Osteocyte (in vitro differentiated cells): ENCODE measurements at regions not wholly inside any gene's neighbourhood (a gene's known extent, or its start where the extent isn't known, plus 50 kb on each side); places are given as distances from the start of the nearest gene placed in this dataset.

Experiments
- DNase-seq: peaks from one replicate; pipeline ENCODE4 v3.0.0; 2021; ENCODE audit warnings: mixed read lengths; ENCODE audit not compliant: unreplicated experiment; ENCODE audit errors: extremely low spot score
- H3K27ac Mint-ChIP-seq: one replicate; pipeline ENCODE4 v1.8.0; 2021; ENCODE audit warnings: mild to moderate bottlenecking, mixed read lengths; ENCODE audit not compliant: unreplicated experiment
- H3K27me3 Mint-ChIP-seq: one replicate; pipeline ENCODE4 v1.8.0; 2021; ENCODE audit warnings: mixed read lengths; ENCODE audit not compliant: unreplicated experiment
- H3K36me3 Mint-ChIP-seq: one replicate; pipeline ENCODE4 v1.8.0; 2021; ENCODE audit warnings: mixed read lengths; ENCODE audit not compliant: unreplicated experiment
- H3K4me1 Mint-ChIP-seq: one replicate; pipeline ENCODE4 v1.8.0; 2021; ENCODE audit warnings: mixed read lengths; ENCODE audit not compliant: unreplicated experiment
- H3K4me3 Mint-ChIP-seq: one replicate; pipeline ENCODE4 v1.8.0; 2021; ENCODE audit warnings: mild to moderate bottlenecking, moderate library complexity, mixed read lengths; ENCODE audit not compliant: unreplicated experiment
- H3K9me3 Mint-ChIP-seq: one replicate; pipeline ENCODE4 v1.8.0; 2021; ENCODE audit warnings: mixed read lengths; ENCODE audit not compliant: unreplicated experiment
- CTCF ChIP-seq: fragments of 200-600 bp; sonication (generic); IDR thresholded peaks from 2 replicates; pipeline ENCODE4 v1.5.0; 2021; ENCODE audit warnings: antibody characterized with exemption, mild to moderate bottlenecking, moderate library complexity

- TF ChIP-seq CTCF: no peak
- peaks cover 12% of the 10 kb centered on the region for H3K4me1 Mint-ChIP-seq
Observed at GRCh38 chr13:105368781-105369180, 1166.7 kb downstream of the EFNB2 start.

GRCh38 chr13:105365831-105366230 is 1169.6 kb downstream of the EFNB2 start:
- DNase-seq: no peak
- no peak for TF ChIP-seq CTCF
- H3K36me3 Mint-ChIP-seq: no peaks in the 10 kb centered on the region
- H3K4me3 Mint-ChIP-seq: no peak overlapping the region
- H3K27ac Mint-ChIP-seq: no peak overlapping the region
- H3K27me3 Mint-ChIP-seq: no peaks in the 10 kb centered on the region
- H3K9me3 Mint-ChIP-seq: no peaks in the 10 kb centered on the region
- H3K4me1 Mint-ChIP-seq: peaks cover 23% of the 10 kb centered on the region

More at GRCh38 chr13:105368781-105369180, 1166.7 kb downstream of the EFNB2 start:
- no peak for DNase-seq
- H3K36me3 Mint-ChIP-seq: peaks cover 4% of the 10 kb centered on the region
- peaks cover 15% of the 10 kb centered on the region for H3K9me3 Mint-ChIP-seq
- no peaks in the 10 kb centered on the region for H3K27me3 Mint-ChIP-seq
- no peak overlapping the region for H3K4me3 Mint-ChIP-seq
- H3K27ac Mint-ChIP-seq: no peak overlapping the region

- no peak for TF ChIP-seq CTCF
- Mint-ChIP-seq H3K27me3 (no peaks in the 10 kb centered on the region), H3K4me1 (peaks cover 18% of the 10 kb centered on the region), H3K36me3 (no peaks in the 10 kb centered on the region), H3K27ac (no peak overlapping the region), H3K4me3 (no peak overlapping the region), H3K9me3 (no peaks in the 10 kb centered on the region)
- DNase-seq: no peak
Observed at GRCh38 chr13:105365021-105365550, 1170.4 kb downstream of the EFNB2 start.

GRCh38 chr13:105364191-105364590 is 1171.3 kb downstream of the EFNB2 start:
- no peaks in the 10 kb centered on the region for H3K9me3 Mint-ChIP-seq

More at GRCh38 chr13:105364191-105364590, 1171.3 kb downstream of the EFNB2 start:
- H3K27ac Mint-ChIP-seq: peak overlapping the region; percentile 5
- peaks cover 16% of the 10 kb centered on the region for H3K4me1 Mint-ChIP-seq
- no peak for DNase-seq
- H3K36me3 Mint-ChIP-seq: no peaks in the 10 kb centered on the region
- H3K27me3 Mint-ChIP-seq: no peaks in the 10 kb centered on the region
- no peak overlapping the region for H3K4me3 Mint-ChIP-seq
- no peak for TF ChIP-seq CTCF
